M059J (cell line): ENCODE measurements at regions not wholly inside any gene's neighbourhood (a gene's known extent, or its start where the extent isn't known, plus 50 kb on each side); places are given as distances from the start of the nearest gene placed in this dataset.
"Not testable (repeated sequence)": the region's sequence is repeated elsewhere in the genome, so short reads cannot be mapped to it uniquely, and the experiment has no call there.

Experiments used
- DNase-seq: peaks from one replicate; pipeline ENCODE4 v3.0.0-alpha.2; 2012; ENCODE audit warnings: low read depth

GRCh38 chr3:198096015-198096414, 136.0 kb downstream of the LMLN start:
- DNase-seq: no peak

DNA sequence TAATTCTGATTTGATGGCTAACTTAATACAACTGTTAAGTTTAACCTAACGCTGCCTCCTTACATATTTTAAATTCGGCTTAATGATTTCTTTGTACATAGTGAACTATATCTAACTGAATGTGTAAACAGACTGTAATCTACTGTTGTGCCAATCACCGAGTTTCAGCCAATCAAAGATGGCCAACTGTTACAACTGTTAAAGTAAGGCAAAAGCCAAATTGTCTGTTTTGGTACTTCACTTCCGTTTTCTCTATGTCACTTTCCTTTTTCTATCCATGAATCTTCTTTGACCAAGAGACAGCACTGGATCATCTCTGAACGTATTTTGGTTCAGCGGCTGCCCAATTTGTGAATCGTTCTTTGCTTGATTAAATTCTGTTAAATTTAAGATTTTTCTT, 137.0 kb downstream of the LMLN start:
- no peak for DNase-seq

DNA sequence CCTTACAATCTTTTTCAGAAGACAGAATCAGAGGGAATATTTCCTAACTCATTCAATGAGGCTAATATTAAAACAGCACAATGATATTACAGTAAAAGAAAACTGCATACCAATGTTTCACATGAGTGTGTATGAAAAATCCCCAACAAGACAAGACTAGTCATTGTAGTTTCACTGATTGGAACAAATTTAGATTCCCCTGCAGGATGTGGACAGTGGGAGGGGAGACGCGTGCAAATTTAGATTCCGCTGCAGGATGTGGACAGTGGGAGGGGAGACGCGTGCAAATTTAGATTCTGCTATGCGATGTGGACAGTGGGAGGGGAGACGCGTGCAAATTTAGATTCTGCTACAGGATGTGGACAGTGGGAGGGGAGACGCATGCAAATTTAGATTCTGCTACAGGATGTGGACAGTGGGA, 138.7 kb downstream of the LMLN start:
- not testable (repeated sequence) for DNase-seq

DNA sequence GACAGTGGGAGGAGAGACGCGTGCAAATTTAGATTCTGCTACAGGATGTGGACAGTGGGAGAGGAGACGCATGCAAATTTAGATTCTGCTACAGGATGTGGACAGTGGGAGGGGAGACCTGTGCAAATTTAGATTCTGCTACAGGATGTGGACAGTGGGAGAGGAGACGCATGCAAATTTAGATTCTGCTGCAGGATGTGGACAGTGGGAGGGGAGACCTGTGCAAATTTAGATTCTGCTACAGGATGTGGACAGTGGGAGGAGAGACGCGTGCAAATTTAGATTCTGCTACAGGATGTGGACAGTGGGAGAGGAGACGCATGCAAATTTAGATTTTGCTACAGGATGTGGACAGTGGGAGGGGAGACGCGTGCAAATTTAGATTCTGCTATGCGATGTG, 143.1 kb downstream of the LMLN start:
- DNase-seq: not testable (repeated sequence)

GRCh38 chr3:198106265-198106664, 146.2 kb downstream of the LMLN start:
- DNase-seq: no peak

GRCh38 chr3:198107840-198108734, 148.1 kb downstream of the LMLN start:
- DNase-seq: peak; percentile 18

GRCh38 chr3:198109883-198110282, 149.9 kb downstream of the LMLN start:
- DNase-seq: no peak

DNA sequence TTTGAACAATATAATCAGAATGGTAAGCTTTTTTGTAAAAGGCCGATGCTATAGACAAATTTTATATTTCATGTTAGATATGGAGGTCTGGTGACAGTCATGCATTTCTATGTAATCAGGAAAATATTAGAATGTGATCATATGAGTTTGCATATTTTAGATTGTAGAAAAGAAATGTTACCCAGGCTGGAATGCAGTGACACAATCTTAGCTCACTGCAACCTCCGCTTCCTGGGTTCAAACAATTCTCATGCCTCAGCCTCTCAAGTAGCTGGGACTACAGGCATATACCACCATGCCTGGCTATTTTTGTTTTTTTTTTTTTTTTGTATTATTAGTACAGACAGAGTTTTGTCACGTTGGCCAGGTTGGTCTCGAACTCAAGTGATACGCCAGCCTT, 152.0 kb downstream of the LMLN start:
- DNase-seq: no peak

DNA sequence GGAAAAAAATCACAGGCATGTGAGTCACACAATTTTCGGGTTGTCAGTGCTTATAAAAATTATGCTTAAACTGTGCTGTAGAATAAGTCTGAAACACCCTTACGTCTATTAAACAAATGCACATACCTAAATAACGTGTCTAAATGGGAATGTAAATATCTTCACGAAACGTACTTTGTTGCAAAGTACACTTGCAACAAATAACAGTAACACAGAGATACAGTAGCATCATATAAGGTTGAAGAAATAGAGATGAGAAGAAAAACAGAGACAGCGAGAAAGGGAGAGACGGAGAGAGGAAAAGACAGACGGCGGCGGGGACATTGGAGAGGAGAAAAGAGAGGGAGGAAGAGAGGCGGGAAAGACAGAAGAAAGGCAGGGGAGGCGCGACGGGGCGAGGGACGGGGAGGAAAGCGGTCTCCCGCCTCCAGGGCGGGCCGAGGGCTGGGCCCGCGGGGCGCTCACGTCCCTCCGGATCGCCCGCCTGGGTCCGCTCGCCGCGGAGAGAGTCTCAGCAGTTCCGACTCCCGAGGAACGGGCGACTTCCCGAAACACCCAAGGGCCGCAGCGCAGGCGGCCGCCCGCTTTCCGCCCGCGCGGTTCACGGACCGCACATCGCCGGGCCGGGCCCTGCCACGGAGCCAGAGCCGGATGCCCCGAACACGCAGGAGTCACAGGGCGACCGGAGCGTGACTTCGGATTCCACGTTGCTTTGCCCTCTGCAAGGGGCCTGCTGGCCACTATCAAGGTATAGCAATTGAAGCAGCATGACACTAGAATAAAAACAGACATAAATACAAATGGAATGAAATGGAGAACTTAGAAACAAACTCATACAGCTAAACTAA, 153.4 kb downstream of the LMLN start:
- peak; percentile 7 for DNase-seq

- not testable (repeated sequence) for DNase-seq
Observed at GRCh38 chr3:198114516-198114915, 154.5 kb downstream of the LMLN start.

- DNase-seq: not testable (repeated sequence)
Observed at GRCh38 chr3:198122184-198122583, 162.2 kb downstream of the LMLN start.

DNA sequence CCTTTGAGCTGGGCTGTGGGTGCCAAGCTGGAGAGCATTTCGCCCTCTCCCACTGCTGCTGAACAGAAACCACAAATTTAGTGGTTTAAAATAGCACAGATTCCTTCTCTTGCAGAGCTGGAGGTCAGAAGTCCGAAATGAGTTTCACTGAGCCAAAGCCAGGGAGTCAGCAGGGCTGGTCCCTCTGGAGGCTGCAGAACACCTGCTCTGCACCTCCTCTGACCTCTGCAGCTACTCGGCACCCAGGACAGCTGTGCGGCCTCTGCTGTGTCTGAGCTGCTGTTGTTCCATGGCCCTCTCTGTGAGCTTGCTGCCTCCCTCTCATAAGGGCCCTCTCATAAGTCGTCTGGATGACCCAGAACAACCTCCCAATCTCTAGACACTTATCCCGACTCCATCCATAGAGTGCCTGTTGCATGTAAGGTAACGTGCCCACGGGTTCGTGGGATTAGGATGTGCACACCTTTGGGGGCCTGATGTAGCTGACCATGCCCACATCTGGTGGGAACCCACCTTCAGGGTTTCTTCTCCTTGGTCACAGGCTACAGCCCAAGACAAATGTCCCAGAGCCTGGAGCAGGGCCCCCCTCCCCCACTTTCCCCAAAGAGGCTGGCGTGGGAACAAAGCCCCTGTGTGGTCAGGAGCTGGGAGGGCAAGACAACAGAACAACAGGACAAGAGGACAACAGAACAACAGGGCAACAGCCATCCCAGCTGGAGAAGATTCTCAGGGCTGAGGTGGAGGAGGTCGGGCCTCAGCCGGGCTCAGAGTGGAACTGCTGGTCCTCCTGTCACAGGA, 177.2 kb downstream of the LMLN start:
- not testable (repeated sequence) for DNase-seq

DNA sequence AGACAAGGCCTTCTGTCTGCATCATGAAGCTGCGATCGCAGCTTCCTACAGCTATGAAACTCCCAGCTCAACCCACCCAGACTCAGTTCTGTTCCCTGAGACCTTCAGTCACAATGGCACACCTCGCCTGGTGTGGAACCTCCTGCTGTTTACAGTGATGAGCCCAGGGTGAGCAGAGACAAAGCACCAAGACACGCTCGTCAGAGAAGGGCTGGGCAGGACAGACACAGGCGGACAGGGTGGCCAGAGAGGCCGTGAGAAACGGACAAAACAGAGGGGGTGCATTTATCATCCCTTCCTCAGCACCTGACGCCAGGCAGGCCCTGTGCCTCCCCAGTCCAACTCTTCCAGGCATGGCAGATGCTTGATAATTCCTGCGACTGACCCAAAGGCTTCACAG, 178.2 kb downstream of the LMLN start:
- not testable (repeated sequence) for DNase-seq

DNA sequence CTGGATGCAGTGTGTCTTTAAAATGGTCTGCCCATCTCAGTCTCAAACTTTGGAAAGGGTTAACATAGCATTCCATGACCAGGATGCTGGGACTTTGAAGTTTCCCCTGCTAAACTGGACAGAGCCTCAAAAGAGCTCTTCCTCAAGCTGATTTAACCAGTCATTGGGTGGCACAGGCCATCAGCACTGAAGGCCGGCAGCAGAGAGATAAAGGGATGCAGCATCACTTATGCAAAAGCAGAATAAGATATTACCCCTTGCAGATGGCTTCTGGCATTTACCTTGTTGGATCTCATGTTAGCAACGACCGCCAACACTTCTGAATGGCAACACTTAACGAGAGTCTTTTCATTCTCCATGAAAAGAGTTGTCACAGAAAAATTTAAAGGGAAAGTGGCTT, 179.0 kb downstream of the LMLN start:
- not testable (repeated sequence) for DNase-seq

- not testable (repeated sequence) for DNase-seq
Observed at GRCh38 chr3:198139513-198140167, 179.6 kb downstream of the LMLN start.

- peak; percentile 35 for DNase-seq
Observed at GRCh38 chr3:198143300-198144137, 183.5 kb downstream of the LMLN start.

- DNase-seq: peak; percentile 7
Observed at GRCh38 chr3:198145231-198145784, 185.3 kb downstream of the LMLN start.

- peak; percentile 78 for DNase-seq
Observed at GRCh38 chr3:198146070-198146469, 186.1 kb downstream of the LMLN start.

GRCh38 chr3:198146559-198147164, 186.6 kb downstream of the LMLN start:
- DNase-seq: not testable (repeated sequence)

- DNase-seq: not testable (repeated sequence)
Observed at GRCh38 chr3:198147213-198147612, 187.2 kb downstream of the LMLN start.
